Stimulated activated CD4-positive, alpha-beta T cell treated with anti-CD3 and anti-CD28 coated beads, Interleukin-1b, Interleukin-23, amount 100 ng/mL, for 24 hours (primary cell): ENCODE measurements at regions not wholly inside any gene's neighbourhood (a gene's known extent, or its start where the extent isn't known, plus 50 kb on each side); places are given as distances from the start of the nearest gene placed in this dataset.
"Not testable (repeated sequence)": the region's sequence is repeated elsewhere in the genome, so short reads cannot be mapped to it uniquely, and the experiment has no call there.

Source experiments
- DNase-seq, 4 experiments: peaks; one replicate each; pipeline ENCODE4 v3.0.0-alpha.2; 2020; ENCODE audit warnings: low read depth in 4 of 4, low spot score in 1 of 4

DNA sequence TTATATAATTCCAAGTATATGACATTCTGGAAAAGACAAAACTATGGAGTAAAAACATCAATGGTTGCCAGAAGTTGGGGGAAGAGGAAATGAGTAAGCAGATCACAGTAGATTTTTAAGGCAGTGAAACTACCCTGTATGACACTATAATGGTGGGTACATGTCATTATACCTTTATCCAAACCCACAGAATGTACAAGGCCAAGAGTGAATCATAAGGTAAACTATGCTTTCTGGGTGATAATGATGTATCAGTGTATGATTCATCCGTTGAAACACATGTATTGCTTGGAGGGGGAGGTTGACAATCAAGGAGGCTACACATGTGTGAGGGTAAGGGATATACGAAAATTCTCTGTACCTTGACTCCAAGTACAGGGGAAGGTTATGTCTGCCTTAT is 862.7 kb downstream of the PLA2G4A start:
- no peak for DNase-seq

DNA sequence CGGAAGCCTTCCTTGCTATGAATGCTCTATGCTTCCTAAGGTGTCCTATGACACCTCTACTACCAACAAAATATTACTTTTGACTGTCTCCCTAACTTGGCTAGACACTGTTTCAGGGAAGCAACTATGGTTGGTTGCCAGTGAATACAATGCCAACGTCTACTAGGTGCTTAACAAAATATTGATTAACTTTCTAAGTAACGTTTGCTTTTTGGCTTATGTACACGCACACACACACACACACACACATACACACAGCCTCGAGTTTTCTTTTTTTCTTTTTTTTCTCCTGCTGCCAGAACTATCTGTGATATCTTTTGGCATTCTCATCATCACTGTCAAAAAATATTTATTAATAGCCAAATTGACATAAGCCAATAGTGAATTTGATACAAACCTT is 864.0 kb downstream of the PLA2G4A start:
- no peak for DNase-seq

DNA sequence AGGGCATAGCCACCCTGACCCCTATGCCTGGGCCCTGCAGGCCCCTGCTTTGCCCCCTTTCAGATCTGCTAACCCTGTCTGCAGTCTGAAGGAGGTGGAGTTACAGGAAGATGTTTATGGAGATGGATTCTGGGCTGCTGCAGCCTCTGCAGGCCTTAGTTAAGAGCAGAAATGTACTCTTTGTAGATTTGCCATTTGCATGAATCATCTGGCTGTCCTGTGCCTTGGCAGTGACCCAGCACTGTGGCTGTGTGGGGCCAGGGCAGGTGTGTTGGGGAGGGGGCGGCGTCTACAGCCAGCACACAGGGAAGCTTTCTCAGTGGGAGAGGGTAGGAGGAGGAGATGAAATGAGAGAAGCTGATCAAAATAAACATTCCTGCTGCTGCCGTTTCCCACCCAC is 867.3 kb downstream of the PLA2G4A start:
- no peak for DNase-seq

DNA sequence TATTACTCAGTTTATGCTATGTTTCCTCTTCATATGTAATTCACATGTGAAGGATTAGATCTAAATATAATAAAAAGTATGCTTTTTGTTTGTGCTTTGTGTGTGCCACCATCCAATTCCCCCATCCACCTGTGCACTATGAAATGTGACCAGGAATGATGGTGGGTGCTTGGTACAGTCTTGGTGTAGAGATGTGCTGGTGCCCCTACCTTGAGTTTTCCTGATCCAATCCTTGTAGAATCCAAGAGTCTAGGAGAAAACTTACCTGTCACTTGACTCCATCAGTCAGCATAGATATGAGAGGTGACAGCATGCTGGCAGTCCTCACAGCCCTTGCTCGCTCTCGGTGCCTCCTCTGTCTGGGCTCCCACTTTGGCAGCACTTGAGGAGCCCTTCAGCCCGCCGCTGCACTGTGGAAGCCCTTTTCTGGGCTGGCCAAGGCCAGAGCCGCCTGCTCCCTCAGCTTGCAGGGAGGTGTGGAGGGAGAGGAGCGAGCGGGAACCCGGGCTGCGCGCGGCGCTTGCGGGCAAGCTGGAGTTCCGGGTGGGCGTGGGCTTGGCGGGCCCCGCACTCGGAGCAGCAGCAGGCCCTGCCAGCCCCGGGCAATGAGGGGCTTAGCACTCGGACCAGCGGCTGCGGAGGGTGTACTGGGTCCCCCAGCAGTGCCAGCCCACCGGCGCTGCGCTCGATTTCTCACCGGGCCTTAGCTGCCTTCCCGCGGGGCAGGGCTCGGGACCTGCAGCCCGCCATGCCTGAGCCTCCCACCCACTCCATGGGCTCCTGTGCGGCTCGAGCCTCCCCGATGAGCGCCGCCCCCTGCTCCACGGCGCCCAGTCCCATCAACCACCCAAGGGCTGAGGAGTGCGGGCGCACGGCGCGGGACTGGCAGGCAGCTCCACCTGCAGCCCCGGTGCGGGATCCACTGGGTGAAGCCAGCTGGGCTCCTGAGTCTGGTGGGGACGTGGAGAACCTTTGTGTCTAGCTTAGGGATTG is 874.7 kb downstream of the PLA2G4A start:
- not testable (repeated sequence) for DNase-seq

DNA sequence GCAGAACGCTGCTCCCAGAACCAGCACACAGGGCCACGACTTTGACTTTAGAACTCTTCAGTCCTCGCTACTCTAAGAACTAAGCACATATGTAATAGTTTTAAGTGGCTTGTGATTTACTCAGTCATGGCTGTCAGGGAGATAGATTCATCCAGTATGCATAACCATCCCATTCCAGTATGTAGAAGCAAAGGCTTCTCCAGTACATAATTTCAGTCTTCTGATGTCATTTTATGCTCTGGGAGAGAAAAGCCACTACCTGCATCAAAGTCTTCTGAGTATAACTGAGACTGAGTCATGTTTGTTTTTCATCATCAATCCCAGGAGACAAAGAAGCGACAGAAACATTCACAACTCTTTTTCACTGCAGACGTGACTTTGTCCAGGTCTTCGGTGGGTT is 885.7 kb downstream of the PLA2G4A start:
- no peak for DNase-seq

DNA sequence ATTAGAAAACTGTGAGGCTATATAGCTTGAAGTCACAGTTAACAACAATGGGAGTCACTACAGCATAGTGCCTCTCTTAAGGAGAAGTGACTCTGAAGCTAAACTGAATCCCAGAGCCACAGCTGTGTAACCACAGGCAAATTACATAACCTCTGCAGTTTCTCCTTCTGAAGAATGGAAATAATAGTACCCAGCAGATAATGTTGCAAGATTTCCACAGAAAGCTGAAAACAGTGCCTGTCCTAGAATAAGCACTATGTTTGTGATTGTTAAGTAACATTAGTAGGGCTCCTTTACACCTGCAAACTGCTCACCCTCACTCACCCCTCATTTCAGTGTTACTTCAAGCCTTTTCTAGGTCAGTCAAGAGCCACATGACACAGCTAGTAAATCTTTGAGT is 886.7 kb downstream of the PLA2G4A start:
- DNase-seq, result no peak

DNA sequence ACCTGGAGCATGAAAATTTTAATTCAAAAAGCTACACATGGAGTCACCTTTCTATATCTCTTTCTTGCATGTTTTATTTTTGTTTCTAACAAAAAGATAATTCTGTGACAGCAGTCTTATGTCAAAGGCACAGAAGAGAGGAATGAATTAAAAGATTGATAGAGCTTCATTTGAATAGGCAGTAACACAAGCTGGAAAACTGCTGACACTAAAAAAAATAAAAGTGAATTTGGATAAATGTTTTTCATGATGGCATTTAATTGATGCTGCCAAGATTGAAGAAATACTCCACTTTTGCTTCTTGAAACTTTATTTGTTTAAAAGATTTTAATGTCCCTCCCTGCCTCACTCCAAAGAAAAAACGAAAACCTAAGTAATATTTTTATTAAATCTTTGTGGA is 887.4 kb downstream of the PLA2G4A start:
- DNase-seq, result no peak

DNA sequence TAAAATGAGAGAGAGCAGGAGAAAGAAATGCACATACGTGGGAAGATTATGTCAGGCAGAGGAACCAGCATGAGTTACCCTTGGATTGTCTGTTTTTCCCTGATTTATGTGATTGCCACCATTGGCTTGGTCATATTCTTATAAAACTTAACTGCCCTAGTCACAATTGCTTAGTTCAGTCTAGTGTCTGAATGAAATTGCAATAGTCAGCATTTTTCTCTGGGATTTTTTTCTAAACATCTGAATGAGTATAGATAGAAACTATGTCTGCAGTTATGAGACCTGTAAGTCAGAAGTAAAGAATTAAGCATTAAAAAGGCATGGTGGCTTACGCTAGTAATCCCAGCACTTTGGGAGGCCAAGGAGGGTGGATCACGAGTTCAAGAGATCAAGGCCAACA is 889.8 kb downstream of the PLA2G4A start:
- no peak for DNase-seq

DNA sequence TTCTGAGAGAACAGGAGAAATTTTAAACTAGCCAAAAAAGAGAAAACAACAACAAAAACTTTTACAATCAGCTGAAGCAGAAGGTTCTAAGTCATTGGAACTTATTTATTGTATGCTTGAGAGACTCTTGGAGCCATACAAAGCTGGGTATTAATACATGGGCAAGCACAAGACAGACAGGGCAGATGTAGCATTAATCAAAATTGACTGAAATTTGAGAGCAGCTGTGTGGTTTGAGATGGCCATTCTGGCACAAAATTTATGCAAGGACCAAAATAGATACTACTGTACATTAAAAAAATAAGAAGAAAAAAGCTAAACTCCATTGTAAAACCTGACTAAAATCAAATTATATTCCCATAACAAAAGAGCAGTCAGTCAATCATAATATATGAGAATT is 892.5 kb downstream of the PLA2G4A start:
- no peak for DNase-seq

DNA sequence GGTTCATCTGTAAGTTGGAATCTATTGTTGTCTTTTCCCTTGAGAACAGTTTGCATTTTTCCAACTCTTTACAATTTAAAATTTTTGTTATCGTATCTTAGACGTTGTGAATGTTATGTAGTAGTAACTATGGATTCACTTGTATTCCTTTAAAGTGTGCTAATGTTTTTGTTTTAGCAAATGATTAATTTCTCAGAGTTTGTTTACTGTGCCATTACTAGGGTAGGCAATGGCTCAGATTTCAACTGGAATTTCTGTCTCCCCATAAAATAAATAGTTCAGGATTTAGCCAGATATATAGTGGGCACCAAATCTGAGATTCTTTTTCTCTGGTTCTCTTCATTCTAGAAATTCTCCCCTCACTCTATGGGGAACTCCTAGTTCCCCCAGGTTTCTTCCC is 896.5 kb downstream of the PLA2G4A start:
- DNase-seq, result no peak

DNA sequence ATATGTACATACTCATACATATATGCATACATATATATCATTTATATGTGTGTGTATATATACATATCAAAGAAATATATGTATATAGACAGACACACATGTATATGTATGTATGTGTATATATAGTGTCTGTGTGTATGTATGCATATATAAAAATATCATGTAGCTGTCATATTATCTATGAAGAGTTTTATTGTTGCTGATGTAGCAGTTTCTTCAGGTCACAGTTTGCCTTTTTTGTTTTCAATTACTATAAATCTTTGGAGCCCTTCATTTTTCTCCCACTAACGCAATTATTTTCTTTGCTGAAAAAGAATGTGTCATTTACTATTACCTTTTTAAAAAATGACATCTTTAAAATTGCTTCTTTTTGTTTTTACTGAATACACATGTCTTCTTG is 904.5 kb downstream of the PLA2G4A start:
- DNase-seq, result no peak

DNA sequence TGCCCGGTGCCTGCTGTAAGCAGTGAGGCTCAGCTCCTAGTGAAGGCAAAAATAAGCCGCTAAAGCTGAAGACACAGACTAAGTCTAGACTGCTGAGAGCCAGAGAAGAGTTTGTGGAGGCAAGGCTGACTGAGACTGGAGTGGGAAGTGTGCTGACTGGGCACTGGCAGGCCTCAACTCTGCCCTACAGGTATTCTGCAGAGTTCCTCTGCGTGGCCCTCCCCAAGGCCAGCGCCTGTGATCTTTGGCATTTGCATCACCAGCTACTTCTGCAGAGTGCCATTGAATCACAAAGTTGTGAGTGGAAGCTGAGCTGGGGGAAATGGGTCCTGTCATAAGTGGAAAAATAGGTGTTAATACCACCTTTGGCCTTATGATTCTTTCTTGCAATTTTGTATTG is 905.7 kb downstream of the PLA2G4A start:
- no peak for DNase-seq

DNA sequence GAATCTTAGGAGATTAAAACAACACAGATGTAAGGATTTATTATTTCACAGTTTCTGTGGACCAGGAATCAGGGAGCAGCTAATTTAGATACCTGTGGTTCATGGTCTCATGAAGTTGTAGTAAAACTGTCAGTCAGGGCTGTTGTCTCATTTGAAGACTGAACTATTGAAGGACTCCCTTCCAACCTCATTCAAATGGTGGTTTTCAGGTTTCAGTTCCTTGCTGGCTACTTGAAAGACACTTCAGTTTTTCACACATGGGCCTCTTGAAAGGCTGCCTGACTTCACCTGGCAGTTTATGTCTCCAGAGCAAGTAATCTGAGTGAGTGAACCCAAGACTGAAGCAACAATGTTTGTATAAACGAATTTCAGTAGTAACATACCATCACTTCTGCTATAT is 915.9 kb downstream of the PLA2G4A start:
- no peak for DNase-seq

DNA sequence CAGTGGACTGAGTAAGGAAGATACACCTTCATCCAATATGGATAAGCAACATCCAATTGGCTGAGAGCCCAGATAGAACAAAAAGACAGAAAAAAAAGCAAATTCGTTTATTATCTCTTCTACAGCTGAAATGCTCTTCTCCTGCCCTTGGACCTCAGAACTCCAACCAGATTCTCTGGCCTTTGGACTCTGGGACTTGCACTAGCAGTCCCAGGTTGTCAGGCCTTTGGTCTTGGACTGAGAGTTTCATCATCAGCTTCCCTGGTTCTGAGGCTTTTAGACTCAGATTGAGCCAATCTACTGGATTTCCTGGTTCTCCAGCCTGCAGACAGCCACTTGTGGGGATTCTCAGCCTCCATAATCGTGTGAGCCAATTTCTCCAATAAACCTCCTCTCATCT is 926.8 kb downstream of the PLA2G4A start:
- no peak for DNase-seq

DNA sequence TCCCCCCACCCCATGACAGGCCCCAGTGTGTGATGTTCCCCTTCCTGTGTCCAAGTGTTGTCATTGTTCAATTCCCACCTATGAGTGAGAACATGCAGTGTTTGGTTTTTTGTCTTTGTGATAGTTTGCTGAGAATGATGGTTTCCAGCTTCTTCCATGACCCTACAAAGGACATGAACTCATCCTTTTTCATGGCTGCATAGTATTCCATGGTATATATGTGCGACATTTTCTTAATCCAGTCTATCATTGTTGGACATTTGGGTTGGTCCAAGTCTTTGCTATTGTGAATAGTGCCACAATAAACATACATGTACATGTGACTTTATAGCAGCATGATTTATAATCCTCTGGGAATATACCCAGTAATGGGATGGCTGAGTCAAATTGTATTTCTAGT is 927.9 kb downstream of the PLA2G4A start:
- DNase-seq, result not testable (repeated sequence)

DNA sequence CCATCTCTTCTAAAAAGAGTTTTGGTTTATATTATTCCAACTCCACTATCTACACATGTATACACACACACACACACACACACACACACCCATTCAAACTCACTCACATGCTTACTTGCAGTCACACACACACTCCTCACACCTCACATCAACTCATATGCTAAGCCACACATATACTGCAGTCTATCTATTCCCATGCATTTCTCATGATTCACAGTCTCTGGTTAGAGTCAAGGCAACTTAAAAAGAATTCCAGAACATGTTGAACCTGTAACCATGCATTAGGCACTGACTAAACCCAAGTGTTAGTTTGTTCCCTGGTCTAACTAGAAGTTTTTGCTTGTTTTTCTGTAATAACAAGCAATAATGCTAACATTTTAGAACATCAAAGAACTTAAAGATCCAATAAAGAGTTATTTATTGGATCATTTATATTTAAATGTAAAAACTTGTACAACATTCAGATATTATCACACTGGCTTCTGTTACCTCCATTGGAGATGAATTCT is 931.1 kb downstream of the PLA2G4A start:
- DNase-seq, result no peak

DNA sequence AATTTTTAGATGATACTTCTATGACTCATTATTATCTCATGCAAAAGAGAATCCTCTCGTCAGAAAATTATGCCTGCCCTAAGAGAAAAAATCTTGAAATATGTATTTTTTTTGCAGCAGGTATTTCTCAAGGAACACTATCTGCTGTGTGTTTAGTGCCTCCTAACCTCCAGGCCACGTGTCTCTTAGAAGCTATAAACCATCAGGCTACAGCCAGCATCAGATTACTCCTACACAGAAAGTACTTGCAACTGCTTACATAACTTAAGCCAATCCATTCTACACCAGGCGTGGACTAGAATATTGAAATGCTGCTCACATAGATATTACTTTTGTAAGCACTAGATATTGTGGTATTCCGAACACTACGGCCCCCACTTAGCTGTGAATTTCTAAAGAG is 933.4 kb downstream of the PLA2G4A start:
- DNase-seq, result no peak

DNA sequence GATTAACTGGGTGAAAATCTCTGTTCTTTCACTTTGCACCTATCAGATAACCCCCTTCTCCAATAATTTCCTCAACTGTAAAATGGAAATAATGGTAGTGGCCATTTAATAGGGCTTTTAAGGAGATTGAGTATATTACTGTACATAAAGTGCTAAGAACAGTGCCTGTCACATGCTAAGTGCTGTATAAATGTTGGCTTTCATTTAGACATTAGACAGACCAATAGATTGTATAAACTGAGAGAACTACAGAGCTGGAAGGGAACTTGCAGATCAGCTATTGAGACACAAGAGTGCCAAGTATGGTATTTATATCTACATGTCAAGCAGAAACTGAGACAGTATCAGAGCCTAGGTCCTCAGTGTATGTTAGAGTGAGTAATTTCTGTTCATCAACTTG is 934.7 kb downstream of the PLA2G4A start:
- no peak for DNase-seq

DNA sequence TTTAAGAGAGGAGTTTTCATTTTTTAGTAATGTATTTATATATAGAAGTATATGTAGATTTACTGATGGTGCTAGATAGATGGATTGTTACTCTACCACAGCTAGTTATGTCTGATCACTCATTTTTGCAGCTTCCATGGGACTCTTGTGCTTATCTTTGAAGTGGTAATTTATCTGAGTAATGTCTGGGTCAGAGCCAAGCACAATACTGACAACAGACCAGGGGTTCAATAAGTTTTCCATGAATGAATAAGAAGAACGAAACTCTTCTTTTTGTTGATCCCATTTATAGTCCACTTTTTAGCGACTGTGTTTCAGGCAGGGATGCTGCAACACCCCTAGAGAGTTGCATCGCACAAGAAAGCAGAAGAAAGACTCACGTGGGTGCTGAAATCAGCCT is 935.2 kb downstream of the PLA2G4A start:
- DNase-seq, result no peak

DNA sequence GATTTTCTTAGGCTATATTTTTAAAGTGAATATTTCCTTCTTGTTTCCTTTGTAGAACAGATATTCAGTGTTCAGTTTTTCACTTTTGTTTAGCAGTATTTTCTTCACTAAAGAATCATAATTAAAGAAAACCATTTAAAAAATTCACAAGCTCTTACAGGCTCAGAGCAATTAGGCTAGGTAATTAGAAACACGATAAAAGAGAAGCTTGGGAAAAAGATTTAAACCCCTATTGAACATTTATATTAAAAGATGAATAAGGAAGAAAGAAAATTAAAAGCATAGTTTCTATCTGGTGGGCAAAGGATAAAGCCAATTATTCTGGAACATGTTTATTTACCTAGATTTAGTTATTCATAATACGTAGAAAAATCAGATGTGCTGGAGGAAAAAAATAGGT is 942.6 kb downstream of the PLA2G4A start:
- DNase-seq, result no peak

DNA sequence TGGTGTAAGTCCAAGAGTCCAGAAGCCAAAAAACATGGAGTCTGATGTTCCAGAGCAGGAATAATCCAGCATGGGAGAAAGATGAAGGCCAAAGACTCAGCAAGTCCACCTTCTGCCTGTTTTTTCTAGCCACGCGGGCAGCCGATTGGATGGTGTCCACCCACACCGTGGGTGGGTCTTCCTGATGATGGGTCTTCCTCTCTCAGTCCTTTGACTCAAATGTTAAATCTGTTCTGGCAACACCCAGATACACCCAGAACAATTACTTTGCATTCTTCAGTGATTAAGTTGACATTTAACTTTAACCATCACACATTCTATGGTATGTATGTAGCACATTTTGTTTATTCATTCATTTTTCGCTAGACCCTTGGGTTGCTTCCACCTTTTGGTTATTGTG is 944.4 kb downstream of the PLA2G4A start:
- no peak for DNase-seq

DNA sequence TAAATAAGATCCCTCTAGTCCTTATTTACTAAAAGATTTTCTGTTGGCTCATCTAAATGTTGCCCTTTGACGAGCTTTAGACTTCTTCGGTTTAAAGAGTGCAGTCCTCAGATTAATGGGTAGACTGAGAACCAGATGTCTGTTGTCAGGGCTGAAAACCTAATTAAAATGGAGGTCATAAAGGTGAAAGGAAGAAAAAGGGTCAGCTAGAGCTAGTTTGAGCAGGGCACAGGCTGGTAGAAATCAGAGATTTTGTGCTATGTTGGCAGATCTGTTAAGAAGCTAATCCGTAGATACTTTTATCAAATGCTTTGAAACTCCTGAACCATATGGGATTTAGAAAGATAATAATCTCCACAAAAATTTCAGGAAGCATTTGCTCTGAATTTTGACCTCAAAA is 959.0 kb downstream of the PLA2G4A start:
- DNase-seq, result no peak

DNA sequence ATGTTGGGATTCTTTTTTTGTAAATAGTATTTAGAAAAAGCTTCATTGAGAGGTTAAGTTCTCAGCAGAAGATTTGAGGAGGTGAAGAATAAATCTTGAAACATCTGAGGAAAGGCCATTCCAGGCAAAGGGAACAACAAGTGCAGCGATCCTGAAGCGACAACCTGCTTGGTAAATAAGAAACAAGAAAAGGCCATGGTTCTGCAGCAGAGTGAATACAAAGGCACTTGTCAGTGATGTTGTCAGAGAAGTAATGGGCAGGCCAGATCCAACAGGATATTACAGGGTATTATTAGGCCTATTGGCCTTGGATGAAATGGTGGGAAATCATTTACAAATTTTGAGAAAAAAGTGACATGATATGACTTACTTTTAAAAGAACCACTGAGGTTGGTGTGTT is 960.0 kb downstream of the PLA2G4A start:
- DNase-seq, result no peak
